Astrocyte (in vitro differentiated cells and primary cell): ENCODE measurements at regions not wholly inside any gene's neighbourhood (a gene's known extent, or its start where the extent isn't known, plus 50 kb on each side); places are given as distances from the start of the nearest gene placed in this dataset.

ENCODE experiments used
- EZH2 ChIP-seq: IDR thresholded peaks from 2 replicates; pipeline ENCODE4 v1.6.1; 2012; ENCODE audit warnings: mild to moderate bottlenecking, low read length, inconsistent platforms; ENCODE audit not compliant: insufficient read depth
- TF ChIP-seq, protein P1 (sequence below): IDR thresholded peaks from 2 replicates; pipeline ENCODE4 v1.5.1; 2011; ENCODE audit warnings: low read depth, mild to moderate bottlenecking, inconsistent platforms, low read length, moderate library complexity; ENCODE audit not compliant: insufficient read depth

DNA sequence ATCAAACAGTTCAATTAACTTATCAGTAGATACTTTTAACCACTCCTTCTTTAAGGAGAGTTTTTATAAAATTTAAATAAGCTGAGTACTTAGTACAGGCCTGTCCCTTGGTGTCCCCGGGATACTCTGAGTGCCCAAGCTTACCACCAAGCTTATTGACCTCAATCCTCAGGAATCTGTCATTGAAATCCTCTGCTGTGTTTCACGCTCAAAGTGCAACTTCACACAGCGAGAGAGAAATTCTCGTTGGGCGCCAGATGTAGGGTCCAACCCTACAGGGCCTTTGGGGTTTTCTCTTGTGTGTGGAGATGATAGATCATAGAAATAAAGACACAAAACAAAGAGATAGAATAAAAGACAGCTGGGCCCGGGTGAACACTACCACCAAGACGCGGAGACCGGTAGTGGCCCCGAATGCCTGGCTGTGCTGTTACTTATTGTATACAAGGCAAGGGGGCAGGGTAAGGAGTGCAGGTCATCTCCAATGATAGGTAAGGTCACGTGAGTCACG is 65.3 kb upstream of the ARL4D start:
- TF ChIP-seq, protein P1, sequence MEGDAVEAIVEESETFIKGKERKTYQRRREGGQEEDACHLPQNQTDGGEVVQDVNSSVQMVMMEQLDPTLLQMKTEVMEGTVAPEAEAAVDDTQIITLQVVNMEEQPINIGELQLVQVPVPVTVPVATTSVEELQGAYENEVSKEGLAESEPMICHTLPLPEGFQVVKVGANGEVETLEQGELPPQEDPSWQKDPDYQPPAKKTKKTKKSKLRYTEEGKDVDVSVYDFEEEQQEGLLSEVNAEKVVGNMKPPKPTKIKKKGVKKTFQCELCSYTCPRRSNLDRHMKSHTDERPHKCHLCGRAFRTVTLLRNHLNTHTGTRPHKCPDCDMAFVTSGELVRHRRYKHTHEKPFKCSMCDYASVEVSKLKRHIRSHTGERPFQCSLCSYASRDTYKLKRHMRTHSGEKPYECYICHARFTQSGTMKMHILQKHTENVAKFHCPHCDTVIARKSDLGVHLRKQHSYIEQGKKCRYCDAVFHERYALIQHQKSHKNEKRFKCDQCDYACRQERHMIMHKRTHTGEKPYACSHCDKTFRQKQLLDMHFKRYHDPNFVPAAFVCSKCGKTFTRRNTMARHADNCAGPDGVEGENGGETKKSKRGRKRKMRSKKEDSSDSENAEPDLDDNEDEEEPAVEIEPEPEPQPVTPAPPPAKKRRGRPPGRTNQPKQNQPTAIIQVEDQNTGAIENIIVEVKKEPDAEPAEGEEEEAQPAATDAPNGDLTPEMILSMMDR: no peak
- TF ChIP-seq EZH2: no peak
